Endodermal cell (in vitro differentiated cells): ENCODE measurements at regions not wholly inside any gene's neighbourhood (a gene's known extent, or its start where the extent isn't known, plus 50 kb on each side); places are given as distances from the start of the nearest gene placed in this dataset.

Source experiments
- DNase-seq: peaks from one replicate; pipeline ENCODE4 v3.0.0-alpha.2; 2017
- H3K27ac ChIP-seq: 2 replicates; pipeline ENCODE4 v1.5.1; 2013; ENCODE audit warnings: mild to moderate bottlenecking, low read depth, low read length, moderate library complexity
- H3K27me3 ChIP-seq: 2 replicates; pipeline ENCODE4 v1.6.1; 2013; ENCODE audit warnings: mild to moderate bottlenecking, low read length, moderate library complexity; ENCODE audit not compliant: insufficient read depth, control insufficient read depth, poor library complexity, severe bottlenecking
- H3K36me3 ChIP-seq: 2 replicates; pipeline ENCODE4 v1.7.0; 2013; ENCODE audit warnings: mild to moderate bottlenecking, low read length, moderate library complexity; ENCODE audit not compliant: control insufficient read depth, insufficient read depth
- H3K4me1 ChIP-seq: one replicate; pipeline ENCODE4 v1.7.0; 2013; ENCODE audit warnings: low read length; ENCODE audit not compliant: control insufficient read depth, insufficient read depth
- H3K4me3 ChIP-seq: 2 replicates; pipeline ENCODE4 v1.5.1; 2013; ENCODE audit warnings: mild to moderate bottlenecking, low read length, moderate library complexity
- H3K9ac ChIP-seq: 2 replicates; pipeline ENCODE4 v1.6.1; 2013; ENCODE audit warnings: mild to moderate bottlenecking, low read length, moderate library complexity; ENCODE audit not compliant: poor library complexity, severe bottlenecking; ENCODE audit errors: extremely low read depth
- H3K9me3 ChIP-seq: 2 replicates; pipeline ENCODE4 v1.6.1; 2013; ENCODE audit warnings: mild to moderate bottlenecking, low read length, moderate library complexity; ENCODE audit not compliant: control insufficient read depth
- H3K27ac Mint-ChIP-seq: 2 replicates; pipeline ENCODE4 v1.8.0; 2020; ENCODE audit warnings: mixed read lengths
- H3K27me3 Mint-ChIP-seq: 2 replicates; pipeline ENCODE4 v1.8.0; 2021; ENCODE audit warnings: mild to moderate bottlenecking, mixed read lengths; ENCODE audit not compliant: insufficient read depth
- H3K36me3 Mint-ChIP-seq: 2 replicates; pipeline ENCODE4 v1.8.0; 2020; ENCODE audit warnings: low read depth, mixed read lengths
- H3K4me1 Mint-ChIP-seq: 2 replicates; pipeline ENCODE4 v1.8.0; 2020; ENCODE audit warnings: mixed read lengths
- H3K4me3 Mint-ChIP-seq: 2 replicates; pipeline ENCODE4 v1.8.0; 2020; ENCODE audit warnings: mild to moderate bottlenecking, moderate library complexity, mixed read lengths
- H3K9me3 Mint-ChIP-seq: 2 replicates; pipeline ENCODE4 v1.8.0; 2020; ENCODE audit warnings: mild to moderate bottlenecking, mixed read lengths
- CTCF ChIP-seq: fragments of 200-600 bp; sonication (generic); conservative IDR thresholded peaks from 2 replicates; pipeline ENCODE4 v1.5.0; 2021; ENCODE audit warnings: antibody characterized with exemption, mild to moderate bottlenecking
- WGBS, 2 experiments: methylation state at CpG; one replicate each; pipeline versions ENCODE4 v1.1.5 to v1.1.7; 2013; ENCODE audit warnings: missing lambda C conversion rate in 2 of 2, mixed read lengths in 1 of 2; ENCODE audit not compliant: insufficient coverage in 1 of 2, insufficient read length in 1 of 2; 5-methylcytosine and 5-hydroxymethylcytosine counted together

GRCh38 chr3:31220431-31220830 is 312.3 kb upstream of the STT3B start:
- Mint-ChIP-seq H3K4me3 (no peak overlapping the region), H3K4me1 (no peaks in the 10 kb centered on the region), H3K36me3 (no peaks in the 10 kb centered on the region), H3K27me3 (no peaks in the 10 kb centered on the region), H3K9me3 (no peaks in the 10 kb centered on the region), H3K27ac (no peak overlapping the region)
- Histone ChIP-seq H3K4me1 (no peaks in the 10 kb centered on the region), H3K4me3 (no peak overlapping the region), H3K9me3 (no peaks in the 10 kb centered on the region), H3K9ac (no peak overlapping the region), H3K27me3 (no peaks in the 10 kb centered on the region), H3K36me3 (no peaks in the 10 kb centered on the region), H3K27ac (no peak overlapping the region)
- WGBS, 2 experiments, result 98 to 100% methylated on average over 2 to 4 of the region's 4 CpGs
- DNase-seq, result no peak
- TF ChIP-seq CTCF, result no peak

DNA sequence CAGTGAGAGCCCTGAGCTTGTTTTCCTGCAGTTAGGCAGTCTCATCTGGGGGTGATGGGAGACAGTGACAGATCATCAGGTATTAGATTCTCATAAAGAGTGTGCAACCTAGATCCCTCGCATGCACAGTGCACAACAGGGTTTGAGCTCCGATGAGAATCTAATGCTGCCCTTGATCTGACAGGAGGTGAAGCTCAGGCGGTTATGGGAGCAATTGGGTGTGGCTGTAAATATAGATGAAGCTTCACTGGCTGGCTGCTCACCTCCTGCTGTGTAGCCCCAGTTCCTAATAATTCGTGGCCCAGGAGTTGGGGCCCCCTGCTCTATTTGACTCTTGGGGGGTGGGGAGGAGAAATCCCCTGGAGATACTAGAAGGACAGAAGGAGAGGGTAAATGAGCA is 309.4 kb upstream of the STT3B start:
- Mint-ChIP-seq H3K9me3 (no peaks in the 10 kb centered on the region), H3K4me1 (peaks cover 2% of the 10 kb centered on the region), H3K27me3 (no peaks in the 10 kb centered on the region), H3K36me3 (no peaks in the 10 kb centered on the region), H3K4me3 (no peak overlapping the region), H3K27ac (no peak overlapping the region)
- Histone ChIP-seq H3K4me1 (no peaks in the 10 kb centered on the region), H3K9ac (no peak overlapping the region), H3K27me3 (no peaks in the 10 kb centered on the region), H3K9me3 (no peaks in the 10 kb centered on the region), H3K36me3 (no peaks in the 10 kb centered on the region), H3K4me3 (no peak overlapping the region), H3K27ac (no peak overlapping the region)
- DNase-seq, result no peak
- TF ChIP-seq CTCF, result no peak
- WGBS, 2 experiments, result 90 to 100% methylated on average over 2 to 4 of the region's 4 CpGs

GRCh38 chr3:31224936-31225335 is 307.8 kb upstream of the STT3B start:
- Mint-ChIP-seq H3K27me3 (no peaks in the 10 kb centered on the region), H3K36me3 (no peaks in the 10 kb centered on the region), H3K9me3 (no peaks in the 10 kb centered on the region), H3K4me3 (no peak overlapping the region), H3K4me1 (peaks cover 2% of the 10 kb centered on the region), H3K27ac (no peak overlapping the region)
- Histone ChIP-seq H3K27me3 (no peaks in the 10 kb centered on the region), H3K4me1 (no peaks in the 10 kb centered on the region), H3K27ac (no peak overlapping the region), H3K4me3 (no peak overlapping the region), H3K9me3 (no peaks in the 10 kb centered on the region), H3K9ac (no peak overlapping the region), H3K36me3 (no peaks in the 10 kb centered on the region)
- DNase-seq, result no peak
- TF ChIP-seq CTCF, result no peak
- 90 to 91% methylated on average over 2 to 5 of the region's 5 CpGs for WGBS, 2 experiments
